ENCODE measurements at regions not wholly inside any gene's neighbourhood (a gene's known extent, or its start where the extent isn't known, plus 50 kb on each side); places are given as distances from the start of the nearest gene placed in this dataset.

- ATAC-seq (ENCODE audit: low read depth) (no peak), DNase-seq (no peak)
- H3K4me3 ChIP-seq (ENCODE audit: control extremely low read depth in 1 of 5, extremely low read depth in 1 of 5, insufficient read depth in 1 of 5, low read depth in 2 of 5, low read length in 4 of 5) = no peak overlapping the region
- Mint-ChIP-seq H3K4me3 (no peak overlapping the region), H3K27ac (no peak overlapping the region), H3K27me3 (peaks cover 11% of the 10 kb centered on the region), H3K4me1 (peaks cover 9% of the 10 kb centered on the region), H3K9me3 (ENCODE audit: insufficient read depth) (peaks cover 4% of the 10 kb centered on the region)
- peaks cover 3 to 7% of the 10 kb centered on the region in 2 donors for H3K4me1 ChIP-seq (ENCODE audit: control insufficient read depth in 2 of 2, insufficient read depth in 2 of 2, low read length in 2 of 2)
- H3K27ac ChIP-seq (ENCODE audit: low read length in 2 of 2) = no peak overlapping the region
- intact Hi-C loops (cut with micrococcal nuclease) = no loop called here
- ChIA-PET CTCF (no interaction called here), POLR2A (no interaction called here)
- no CpG with 5 or more reads among the region's 2 CpGs for WGBS (ENCODE audit: insufficient coverage)
- H3K27me3 ChIP-seq (replicated peaks in 1 of 4; ENCODE audit: control extremely low read depth in 1 of 4, control insufficient read depth in 3 of 4, insufficient read depth in 4 of 4, low read length in 3 of 4) = no peaks in the 10 kb centered on the region
- H3K36me3 ChIP-seq (replicated peaks in 1 of 2; ENCODE audit: control extremely low read depth in 1 of 2, control insufficient read depth in 1 of 2, extremely low read depth in 1 of 2, insufficient read depth in 2 of 2, low read length in 1 of 2) = no peaks in the 10 kb centered on the region
- H2AFZ ChIP-seq (ENCODE audit: insufficient read depth, low read depth, low read length, poor library complexity, severe bottlenecking) = no peak overlapping the region
- H3K79me2 ChIP-seq (ENCODE audit: control insufficient read depth, insufficient read depth, low read length) = no peaks in the 10 kb centered on the region
- no peak overlapping the region for H3K4me2 ChIP-seq (replicated peaks; ENCODE audit: low read depth, low read length, poor library complexity, severe bottlenecking)
- H3K9me3 ChIP-seq (ENCODE audit: control extremely low read depth in 1 of 3, control insufficient read depth in 2 of 3, insufficient read depth in 1 of 3, low read length in 2 of 3) = peaks cover 0 to 2% (median 0%) of the 10 kb centered on the region in 3 donors
- no peak overlapping the region for H3K9ac ChIP-seq (ENCODE audit: low read length)
- TF ChIP-seq EZH2 (IDR thresholded peaks at IDR 0.05; ENCODE audit: borderline replicate concordance, insufficient read depth, low read depth, low read length, poor library complexity, severe bottlenecking) = no peak
- TF ChIP-seq CTCF (IDR thresholded peaks at IDR 0.05) = no peak
- H4K20me1 ChIP-seq (ENCODE audit: control insufficient read depth, insufficient read depth, low read length, poor library complexity, severe bottlenecking) = no peaks in the 10 kb centered on the region
These were observed 83.6 kb downstream of the RAP2B start for GRCh38 chr3:153245661-153246060.

GRCh38 chr3:153246331-153246730 lies 84.3 kb downstream of the RAP2B start:
- no peaks in the 10 kb centered on the region for H3K36me3 ChIP-seq (replicated peaks in 1 of 2; ENCODE audit: control extremely low read depth in 1 of 2, control insufficient read depth in 1 of 2, extremely low read depth in 1 of 2, insufficient read depth in 2 of 2, low read length in 1 of 2)
- H3K4me3 ChIP-seq (ENCODE audit: control extremely low read depth in 1 of 5, extremely low read depth in 1 of 5, insufficient read depth in 1 of 5, low read depth in 2 of 5, low read length in 4 of 5) = no peak overlapping the region
- ChIA-PET CTCF (interaction anchor here (0.7 kb wide), 1 partner anchor 13 kb away, joined by 3 read pairs; no protein-coding TSS in a partner anchor), POLR2A (no interaction called here)
- TF ChIP-seq EZH2 (IDR thresholded peaks at IDR 0.05; ENCODE audit: borderline replicate concordance, insufficient read depth, low read depth, low read length, poor library complexity, severe bottlenecking) (no peak), CTCF (IDR thresholded peaks at IDR 0.05) (no peak)
- H2AFZ ChIP-seq (ENCODE audit: insufficient read depth, low read depth, low read length, poor library complexity, severe bottlenecking) = no peak overlapping the region
- no peak overlapping the region for H3K27ac ChIP-seq (ENCODE audit: low read length in 2 of 2)
- H3K79me2 ChIP-seq (ENCODE audit: control insufficient read depth, insufficient read depth, low read length) = no peaks in the 10 kb centered on the region
- Mint-ChIP-seq H3K4me1 (peaks cover 11% of the 10 kb centered on the region), H3K9me3 (ENCODE audit: insufficient read depth) (peaks cover 4% of the 10 kb centered on the region), H3K27me3 (peaks cover 11% of the 10 kb centered on the region), H3K27ac (no peak overlapping the region), H3K4me3 (no peak overlapping the region)
- no peaks in the 10 kb centered on the region for H3K27me3 ChIP-seq (replicated peaks in 1 of 4; ENCODE audit: control extremely low read depth in 1 of 4, control insufficient read depth in 3 of 4, insufficient read depth in 4 of 4, low read length in 3 of 4)
- no peak for ATAC-seq (ENCODE audit: low read depth)
- no peak overlapping the region for H3K4me2 ChIP-seq (replicated peaks; ENCODE audit: low read depth, low read length, poor library complexity, severe bottlenecking)
- peaks cover 3 to 7% of the 10 kb centered on the region in 2 donors for H3K4me1 ChIP-seq (ENCODE audit: control insufficient read depth in 2 of 2, insufficient read depth in 2 of 2, low read length in 2 of 2)
- no peaks in the 10 kb centered on the region for H4K20me1 ChIP-seq (ENCODE audit: control insufficient read depth, insufficient read depth, low read length, poor library complexity, severe bottlenecking)
- no peak for DNase-seq
- no CpG with 5 or more reads among the region's 1 CpG for WGBS (ENCODE audit: insufficient coverage)
- H3K9me3 ChIP-seq (ENCODE audit: control extremely low read depth in 1 of 3, control insufficient read depth in 2 of 3, insufficient read depth in 1 of 3, low read length in 2 of 3) = peaks cover 0 to 2% (median 0%) of the 10 kb centered on the region in 3 donors
- intact Hi-C loops (cut with micrococcal nuclease) = no loop called here
- H3K9ac ChIP-seq (ENCODE audit: low read length) = no peak overlapping the region
